Progenitor cell of endocrine pancreas (in vitro differentiated cells): ENCODE measurements at regions not wholly inside any gene's neighbourhood (a gene's known extent, or its start where the extent isn't known, plus 50 kb on each side); places are given as distances from the start of the nearest gene placed in this dataset.

Experiments used
- DNase-seq: peaks from one replicate; pipeline ENCODE4 v3.0.0; 2021; ENCODE audit warnings: low spot score; ENCODE audit not compliant: unreplicated experiment
- H3K27ac Mint-ChIP-seq: 2 replicates; pipeline ENCODE4 v1.8.0; 2021; ENCODE audit warnings: mild to moderate bottlenecking, moderate library complexity, mixed read lengths
- H3K27me3 Mint-ChIP-seq: 2 replicates; pipeline ENCODE4 v1.8.0; 2021; ENCODE audit warnings: mixed read lengths
- H3K36me3 Mint-ChIP-seq: 2 replicates; pipeline ENCODE4 v1.8.0; 2022; ENCODE audit warnings: mixed read lengths; ENCODE audit not compliant: insufficient read depth
- H3K4me1 Mint-ChIP-seq: 2 replicates; pipeline ENCODE4 v1.8.0; 2021; ENCODE audit warnings: low read depth, mixed read lengths
- H3K4me3 Mint-ChIP-seq: 2 replicates; pipeline ENCODE4 v1.8.0; 2021; ENCODE audit warnings: low read depth, mild to moderate bottlenecking, moderate library complexity, mixed read lengths
- H3K9me3 Mint-ChIP-seq: 2 replicates; pipeline ENCODE4 v1.8.0; 2021; ENCODE audit warnings: low read depth, mixed read lengths
- TF ChIP-seq, protein P1 (sequence below): fragments of 200-600 bp; sonication (generic); IDR thresholded peaks from one replicate; pipeline ENCODE4 v1.5.0; 2021; ENCODE audit warnings: antibody characterized with exemption, mild to moderate bottlenecking; ENCODE audit not compliant: unreplicated experiment

DNA sequence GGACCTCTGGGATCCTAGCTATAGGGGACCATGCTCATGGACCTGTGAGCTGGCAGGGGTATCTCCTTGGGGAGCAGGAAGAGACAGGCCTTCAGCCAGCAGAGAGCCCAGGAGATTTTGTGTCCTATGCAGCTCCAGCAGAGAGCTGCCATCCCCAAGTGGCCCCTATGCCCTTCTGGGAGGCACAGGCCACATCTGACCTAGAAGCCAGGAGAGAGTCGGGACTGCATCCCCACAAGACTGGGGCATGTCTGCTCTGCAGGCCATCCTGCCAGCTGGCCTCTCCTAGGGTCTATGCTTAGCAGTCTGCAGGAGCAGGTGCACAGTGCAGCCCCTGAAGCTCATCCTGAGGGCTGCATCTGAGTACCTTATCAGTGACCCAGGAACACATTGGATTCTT, 279.5 kb downstream of the KIF2B start:
- no peaks in the 10 kb centered on the region for H3K27me3 Mint-ChIP-seq
- H3K4me1 Mint-ChIP-seq, result no peaks in the 10 kb centered on the region
- no peaks in the 10 kb centered on the region for H3K36me3 Mint-ChIP-seq
- H3K9me3 Mint-ChIP-seq, result peaks cover 24% of the 10 kb centered on the region
- H3K27ac Mint-ChIP-seq, result no peak overlapping the region
- no peak overlapping the region for H3K4me3 Mint-ChIP-seq
- DNase-seq, result no peak
- TF ChIP-seq, protein P1, sequence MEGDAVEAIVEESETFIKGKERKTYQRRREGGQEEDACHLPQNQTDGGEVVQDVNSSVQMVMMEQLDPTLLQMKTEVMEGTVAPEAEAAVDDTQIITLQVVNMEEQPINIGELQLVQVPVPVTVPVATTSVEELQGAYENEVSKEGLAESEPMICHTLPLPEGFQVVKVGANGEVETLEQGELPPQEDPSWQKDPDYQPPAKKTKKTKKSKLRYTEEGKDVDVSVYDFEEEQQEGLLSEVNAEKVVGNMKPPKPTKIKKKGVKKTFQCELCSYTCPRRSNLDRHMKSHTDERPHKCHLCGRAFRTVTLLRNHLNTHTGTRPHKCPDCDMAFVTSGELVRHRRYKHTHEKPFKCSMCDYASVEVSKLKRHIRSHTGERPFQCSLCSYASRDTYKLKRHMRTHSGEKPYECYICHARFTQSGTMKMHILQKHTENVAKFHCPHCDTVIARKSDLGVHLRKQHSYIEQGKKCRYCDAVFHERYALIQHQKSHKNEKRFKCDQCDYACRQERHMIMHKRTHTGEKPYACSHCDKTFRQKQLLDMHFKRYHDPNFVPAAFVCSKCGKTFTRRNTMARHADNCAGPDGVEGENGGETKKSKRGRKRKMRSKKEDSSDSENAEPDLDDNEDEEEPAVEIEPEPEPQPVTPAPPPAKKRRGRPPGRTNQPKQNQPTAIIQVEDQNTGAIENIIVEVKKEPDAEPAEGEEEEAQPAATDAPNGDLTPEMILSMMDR, result no peak

DNA sequence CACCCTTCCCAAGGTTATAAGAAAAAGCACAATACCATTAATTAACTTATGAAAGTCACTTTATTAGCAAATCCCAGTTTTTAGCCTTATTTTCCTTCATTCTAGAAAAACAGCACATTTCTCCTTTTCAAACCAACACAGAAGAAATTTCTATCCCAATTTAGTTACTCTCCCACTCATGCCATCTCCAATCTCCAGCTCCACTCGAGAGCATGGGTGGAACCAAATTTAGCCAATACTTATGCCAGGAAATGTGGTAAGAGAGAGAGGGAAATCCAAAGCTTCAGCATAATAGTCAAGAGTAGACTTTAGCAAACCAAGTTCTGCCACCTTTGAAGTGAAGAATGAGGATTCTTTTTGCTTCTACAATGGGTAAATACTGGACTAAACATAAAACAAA, 288.8 kb downstream of the KIF2B start:
- TF ChIP-seq, protein P1, result no peak
- no peak for DNase-seq
- H3K4me1 Mint-ChIP-seq, result no peaks in the 10 kb centered on the region
- H3K27ac Mint-ChIP-seq, result no peak overlapping the region
- H3K36me3 Mint-ChIP-seq, result no peaks in the 10 kb centered on the region
- H3K27me3 Mint-ChIP-seq, result no peaks in the 10 kb centered on the region
- H3K9me3 Mint-ChIP-seq, result no peaks in the 10 kb centered on the region
- no peak overlapping the region for H3K4me3 Mint-ChIP-seq

DNA sequence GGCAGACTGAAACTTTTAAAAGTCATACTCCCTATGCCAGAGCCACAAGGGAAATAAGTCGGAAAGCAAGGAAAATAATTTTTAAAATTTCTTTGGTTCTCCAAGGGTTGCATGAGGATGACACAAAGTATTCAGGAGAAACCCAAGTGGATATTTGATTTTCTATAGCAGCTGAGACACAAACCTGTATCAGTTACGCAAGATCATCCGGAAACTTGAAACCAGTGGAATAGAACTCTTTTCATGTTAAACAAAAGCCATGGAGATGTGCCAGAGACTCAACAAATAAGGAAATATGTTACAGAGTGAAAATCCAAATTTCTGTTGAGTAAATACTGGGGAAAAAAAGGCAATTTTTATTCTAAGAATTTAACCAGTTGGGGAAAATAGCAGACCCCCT, 294.7 kb downstream of the KIF2B start:
- no peak overlapping the region for H3K27ac Mint-ChIP-seq
- TF ChIP-seq, protein P1, result no peak
- no peaks in the 10 kb centered on the region for H3K4me1 Mint-ChIP-seq
- DNase-seq, result no peak
- H3K36me3 Mint-ChIP-seq, result no peaks in the 10 kb centered on the region
- H3K27me3 Mint-ChIP-seq, result no peaks in the 10 kb centered on the region
- no peak overlapping the region for H3K4me3 Mint-ChIP-seq
- peaks cover 5% of the 10 kb centered on the region for H3K9me3 Mint-ChIP-seq

DNA sequence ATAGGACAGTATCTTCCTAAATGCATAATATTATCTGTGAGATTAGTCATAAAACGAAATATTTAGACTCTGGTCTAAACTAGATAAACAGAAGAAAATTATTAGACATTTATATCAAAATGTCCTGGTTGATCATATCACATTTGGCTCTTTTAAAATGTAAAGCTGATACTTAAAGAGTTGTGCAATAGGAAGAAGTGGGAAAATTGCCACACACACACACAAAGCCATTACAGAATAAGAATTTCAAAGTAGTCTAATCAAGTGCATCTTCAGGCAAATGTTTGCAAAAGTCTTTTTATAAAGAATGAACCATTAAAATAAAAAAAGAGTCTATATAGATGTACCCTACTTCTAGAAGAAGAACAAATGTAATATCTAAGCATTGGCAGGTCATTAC, 301.7 kb downstream of the KIF2B start:
- no peak overlapping the region for H3K27ac Mint-ChIP-seq
- TF ChIP-seq, protein P1, result no peak
- no peaks in the 10 kb centered on the region for H3K27me3 Mint-ChIP-seq
- H3K4me1 Mint-ChIP-seq, result peaks cover 7% of the 10 kb centered on the region
- peaks cover 29% of the 10 kb centered on the region for H3K9me3 Mint-ChIP-seq
- H3K36me3 Mint-ChIP-seq, result peaks cover 3% of the 10 kb centered on the region
- no peak for DNase-seq
- H3K4me3 Mint-ChIP-seq, result no peak overlapping the region

DNA sequence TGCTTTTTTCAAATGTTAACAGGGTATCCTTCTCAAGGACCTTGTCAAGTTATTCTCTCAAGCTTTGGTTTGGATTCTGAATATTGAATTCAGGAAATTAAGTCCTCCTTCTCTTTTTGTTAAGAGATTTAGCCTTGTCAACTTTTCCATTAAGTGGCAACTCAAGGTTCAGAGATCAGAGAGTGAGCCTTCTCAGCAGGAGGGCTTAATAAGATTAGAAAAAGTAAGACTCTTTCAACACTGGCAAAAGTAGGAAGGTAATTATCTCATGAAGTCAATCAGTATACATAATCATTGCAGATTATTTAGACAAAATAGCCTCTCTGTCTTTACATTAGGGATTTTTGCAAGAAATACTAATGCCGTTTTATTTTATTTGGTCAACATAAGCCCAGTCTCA, 330.7 kb downstream of the KIF2B start:
- no peaks in the 10 kb centered on the region for H3K4me1 Mint-ChIP-seq
- peaks cover 3% of the 10 kb centered on the region for H3K9me3 Mint-ChIP-seq
- H3K27me3 Mint-ChIP-seq, result no peaks in the 10 kb centered on the region

More for the DNA sequence above, 330.7 kb downstream of the KIF2B start:
- H3K36me3 Mint-ChIP-seq, result no peaks in the 10 kb centered on the region
- no peak for DNase-seq
- no peak overlapping the region for H3K4me3 Mint-ChIP-seq
- TF ChIP-seq, protein P1, result no peak
- no peak overlapping the region for H3K27ac Mint-ChIP-seq
